ENCODE measurements at regions not wholly inside any gene's neighbourhood (a gene's known extent, or its start where the extent isn't known, plus 50 kb on each side); places are given as distances from the start of the nearest gene placed in this dataset.

DNA sequence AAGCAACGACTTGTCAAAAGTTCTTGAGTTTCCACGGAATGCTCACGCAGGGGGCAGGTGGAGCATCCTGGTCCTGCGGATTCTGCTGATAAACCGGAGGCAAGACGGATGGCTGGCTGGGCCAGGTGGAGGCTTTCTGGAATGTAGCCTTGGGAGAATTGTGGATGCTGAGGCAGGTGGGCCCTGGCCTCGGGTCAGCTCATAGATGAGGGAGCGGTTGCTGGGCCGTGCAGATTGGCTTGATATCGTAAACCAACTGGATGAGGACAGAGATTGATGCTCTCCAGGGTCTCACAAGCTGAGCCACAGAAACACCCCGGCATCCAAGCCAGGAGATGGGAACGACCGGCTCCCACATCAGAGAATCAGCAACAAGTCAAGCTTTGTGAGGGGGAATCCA lies 50.0 kb upstream of the TFRC start:
- BruUV-seq (replicated peaks), result no TSS peak
- no peaks in the 10 kb centered on the region for H3K9me3 ChIP-seq (ENCODE audit: control insufficient read depth, insufficient read depth, low read depth, low read length)
- H3K4me3 ChIP-seq (ENCODE audit: low read depth in 2 of 2, low read length in 2 of 2), result no peak overlapping the region
- H3K27ac ChIP-seq (ENCODE audit: low read length), result no peak overlapping the region
- no peak for ATAC-seq
- no peaks in the 10 kb centered on the region for H3K36me3 ChIP-seq (ENCODE audit: control insufficient read depth, insufficient read depth, low read length)
- TF ChIP-seq SIN3A (IDR thresholded peaks at IDR 0.05; ENCODE audit: borderline replicate concordance, insufficient read depth, low read depth, low read length) (no peak), CTCF (IDR thresholded peaks at IDR 0.05) (no peak), TCF7L2 (IDR thresholded peaks at IDR 0.05; ENCODE audit: low read depth, low read length) (no peak)
- TF ChIP-seq, protein P1, sequence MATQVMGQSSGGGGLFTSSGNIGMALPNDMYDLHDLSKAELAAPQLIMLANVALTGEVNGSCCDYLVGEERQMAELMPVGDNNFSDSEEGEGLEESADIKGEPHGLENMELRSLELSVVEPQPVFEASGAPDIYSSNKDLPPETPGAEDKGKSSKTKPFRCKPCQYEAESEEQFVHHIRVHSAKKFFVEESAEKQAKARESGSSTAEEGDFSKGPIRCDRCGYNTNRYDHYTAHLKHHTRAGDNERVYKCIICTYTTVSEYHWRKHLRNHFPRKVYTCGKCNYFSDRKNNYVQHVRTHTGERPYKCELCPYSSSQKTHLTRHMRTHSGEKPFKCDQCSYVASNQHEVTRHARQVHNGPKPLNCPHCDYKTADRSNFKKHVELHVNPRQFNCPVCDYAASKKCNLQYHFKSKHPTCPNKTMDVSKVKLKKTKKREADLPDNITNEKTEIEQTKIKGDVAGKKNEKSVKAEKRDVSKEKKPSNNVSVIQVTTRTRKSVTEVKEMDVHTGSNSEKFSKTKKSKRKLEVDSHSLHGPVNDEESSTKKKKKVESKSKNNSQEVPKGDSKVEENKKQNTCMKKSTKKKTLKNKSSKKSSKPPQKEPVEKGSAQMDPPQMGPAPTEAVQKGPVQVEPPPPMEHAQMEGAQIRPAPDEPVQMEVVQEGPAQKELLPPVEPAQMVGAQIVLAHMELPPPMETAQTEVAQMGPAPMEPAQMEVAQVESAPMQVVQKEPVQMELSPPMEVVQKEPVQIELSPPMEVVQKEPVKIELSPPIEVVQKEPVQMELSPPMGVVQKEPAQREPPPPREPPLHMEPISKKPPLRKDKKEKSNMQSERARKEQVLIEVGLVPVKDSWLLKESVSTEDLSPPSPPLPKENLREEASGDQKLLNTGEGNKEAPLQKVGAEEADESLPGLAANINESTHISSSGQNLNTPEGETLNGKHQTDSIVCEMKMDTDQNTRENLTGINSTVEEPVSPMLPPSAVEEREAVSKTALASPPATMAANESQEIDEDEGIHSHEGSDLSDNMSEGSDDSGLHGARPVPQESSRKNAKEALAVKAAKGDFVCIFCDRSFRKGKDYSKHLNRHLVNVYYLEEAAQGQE (IDR thresholded peaks at IDR 0.05; ENCODE audit: insufficient read depth in 1 of 2, low read depth in 2 of 2, low read length in 1 of 2), result no peak
- H3K27me3 ChIP-seq (ENCODE audit: control insufficient read depth, insufficient read depth, low read length), result no peaks in the 10 kb centered on the region
- no peak for DNase-seq (ENCODE audit: low read depth, low spot score)
- H3K4me1 ChIP-seq (ENCODE audit: control insufficient read depth, insufficient read depth, low read length), result 0 out of 2 replicates have a peak, but pooled peaks cover 3% of the 10 kb centered on the region
- intact Hi-C loops (cut with micrococcal nuclease; ENCODE audit: unreplicated experiment) (no loop called here), in situ Hi-C loops (cut with HindIII; ENCODE audit: low pct_unique_long_range_greater_than_20kb, low sequenced_read_pairs) (no loop called here)
- ChIA-PET POLR2A (interaction anchor here (0.7 kb wide), 1 partner anchor 518 kb away, joined by 4 read pairs; no protein-coding TSS in a partner anchor), CTCF (interaction anchor here (0.6 kb wide), 1 partner anchor 59 kb away, joined by 3 read pairs; no protein-coding TSS in a partner anchor)

Measured in Panc1 (cell line).